Lung (tissue), 11 donors: ENCODE measurements at regions not wholly inside any gene's neighbourhood (a gene's known extent, or its start where the extent isn't known, plus 50 kb on each side); places are given as distances from the start of the nearest gene placed in this dataset.
A peak's percentile ranks its signal among the peaks of the same experiment; 100 is the strongest.

Experiments
- ATAC-seq: fragments of 200-7000 bp; cut with Tn5 transposase; one replicate; pipeline ENCODE4 v1.9.1; 2020; ENCODE audit warnings: moderate number of reproducible peaks; ENCODE audit not compliant: insufficient read depth, low FRiP score
- DNase-seq, 3 donors: peaks; one replicate each; pipeline ENCODE4 v3.0.0-alpha.2; 2013 to 2017
- H3K27ac ChIP-seq, 2 donors: one replicate each; pipeline ENCODE4 v1.5.1; 2013; ENCODE audit warnings: mild to moderate bottlenecking in 2 of 2, moderate library complexity in 2 of 2, control low read depth in 1 of 2, inconsistent platforms in 1 of 2, low read depth in 1 of 2, low read length in 1 of 2
- H3K27me3 ChIP-seq, 3 donors: one replicate each; pipeline ENCODE4 v1.5.1; 2013; ENCODE audit warnings: low read length in 2 of 3; ENCODE audit not compliant: control insufficient read depth in 3 of 3, insufficient read depth in 3 of 3
- H3K36me3 ChIP-seq, 4 donors: one replicate each; pipeline ENCODE4 v1.5.1; 2013; ENCODE audit warnings: low read length in 4 of 4, mild to moderate bottlenecking in 1 of 4, moderate library complexity in 1 of 4; ENCODE audit not compliant: control insufficient read depth in 4 of 4, insufficient read depth in 4 of 4
- H3K4me1 ChIP-seq, 5 donors: one replicate each; pipeline ENCODE4 v1.5.1; 2013; ENCODE audit warnings: low read length in 5 of 5, mild to moderate bottlenecking in 2 of 5, moderate library complexity in 1 of 5; ENCODE audit not compliant: control insufficient read depth in 5 of 5, insufficient read depth in 5 of 5
- H3K4me3 ChIP-seq: one replicate; pipeline ENCODE4 v1.5.1; 2013; ENCODE audit warnings: mild to moderate bottlenecking, control low read depth, moderate library complexity
- H3K9ac ChIP-seq, 2 donors: one replicate each; pipeline ENCODE4 v1.5.1; 2013; ENCODE audit warnings: low read length in 2 of 2, control low read depth in 1 of 2; ENCODE audit not compliant: insufficient read depth in 1 of 2
- H3K9me3 ChIP-seq, 4 donors: one replicate each; pipeline ENCODE4 v1.5.1; 2013; ENCODE audit warnings: low read length in 3 of 4, mild to moderate bottlenecking in 1 of 4, moderate library complexity in 1 of 4; ENCODE audit not compliant: control insufficient read depth in 4 of 4, insufficient read depth in 3 of 4
- WGBS, 2 donors: extraction: QIAGEN DNeasy Blood & Tissue Kit; methylation state at CpG; one replicate each; pipeline ENCODE4 v1.1.7; 2013; 5-methylcytosine and 5-hydroxymethylcytosine counted together
- TF ChIP-seq, protein P1 (sequence below): IDR thresholded peaks from 2 replicates; pipeline ENCODE4 v1.5.1; 2012; ENCODE audit warnings: mild to moderate bottlenecking; ENCODE audit errors: control extremely low read depth, extremely low read depth
- donor health status: control.
- donor health status: control.
- donor health status: Bipolar disorder and iron deficiency.
- donor health status: healthy.
- donor health status: DM: yes; HTN: yes; CAD: no.

DNA sequence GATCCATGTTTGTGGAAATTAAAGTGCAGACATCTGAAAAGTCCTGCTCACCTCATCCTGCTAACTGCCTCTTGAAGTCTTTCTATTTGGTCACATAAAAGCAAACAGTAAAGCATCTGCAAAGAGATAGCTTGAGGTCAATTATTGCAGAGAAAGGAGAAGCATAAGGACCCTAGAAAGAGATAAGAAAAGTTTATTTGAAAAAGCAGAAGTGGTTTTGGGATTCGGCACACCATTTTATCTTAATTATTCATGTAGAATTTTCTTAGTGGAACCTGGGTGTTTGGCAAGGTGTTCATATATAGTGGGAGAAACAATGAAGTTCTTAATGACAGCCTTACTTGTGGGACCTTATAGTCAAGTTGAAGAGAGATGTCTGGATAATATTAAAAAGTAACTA is 280.8 kb downstream of the CENPW start:
- WGBS, 2 donors = 12 to 25% methylated on average over 1 of the region's 1 CpG
- DNase-seq = no peak

DNA sequence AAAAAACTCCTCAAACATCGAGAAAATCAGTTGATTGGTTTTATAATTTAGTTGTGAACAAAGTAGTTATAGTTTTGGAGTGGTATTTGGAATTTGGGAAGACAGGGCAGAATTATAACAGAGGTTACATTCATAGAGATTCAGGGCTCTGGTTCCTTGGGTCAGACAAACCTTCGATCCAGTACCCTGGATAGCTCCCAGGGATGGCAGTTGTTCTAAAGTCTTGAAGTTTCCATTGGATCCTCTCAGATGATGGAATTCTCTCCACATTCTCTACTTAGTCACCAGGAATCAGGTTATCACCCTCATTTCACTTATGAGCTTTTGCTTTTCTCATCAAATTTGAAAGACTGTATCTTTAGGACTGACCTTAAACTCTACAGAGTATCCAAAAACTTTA is 285.1 kb downstream of the CENPW start:
- Histone ChIP-seq H3K27ac (no peak overlapping the region), H3K4me1 (peaks cover 0 to 4% (median 0%) of the 10 kb centered on the region in 5 donors), H3K4me3 (no peak overlapping the region), H3K9me3 (no peaks in the 10 kb centered on the region), H3K36me3 (no peaks in the 10 kb centered on the region), H3K9ac (no peak overlapping the region), H3K27me3 (no peaks in the 10 kb centered on the region)
- ATAC-seq (no peak), DNase-seq (peak; percentile 23 to 77 (median 36))
- 79 to 82% methylated on average over 2 of the region's 2 CpGs for WGBS, 2 donors
- TF ChIP-seq, protein P1, sequence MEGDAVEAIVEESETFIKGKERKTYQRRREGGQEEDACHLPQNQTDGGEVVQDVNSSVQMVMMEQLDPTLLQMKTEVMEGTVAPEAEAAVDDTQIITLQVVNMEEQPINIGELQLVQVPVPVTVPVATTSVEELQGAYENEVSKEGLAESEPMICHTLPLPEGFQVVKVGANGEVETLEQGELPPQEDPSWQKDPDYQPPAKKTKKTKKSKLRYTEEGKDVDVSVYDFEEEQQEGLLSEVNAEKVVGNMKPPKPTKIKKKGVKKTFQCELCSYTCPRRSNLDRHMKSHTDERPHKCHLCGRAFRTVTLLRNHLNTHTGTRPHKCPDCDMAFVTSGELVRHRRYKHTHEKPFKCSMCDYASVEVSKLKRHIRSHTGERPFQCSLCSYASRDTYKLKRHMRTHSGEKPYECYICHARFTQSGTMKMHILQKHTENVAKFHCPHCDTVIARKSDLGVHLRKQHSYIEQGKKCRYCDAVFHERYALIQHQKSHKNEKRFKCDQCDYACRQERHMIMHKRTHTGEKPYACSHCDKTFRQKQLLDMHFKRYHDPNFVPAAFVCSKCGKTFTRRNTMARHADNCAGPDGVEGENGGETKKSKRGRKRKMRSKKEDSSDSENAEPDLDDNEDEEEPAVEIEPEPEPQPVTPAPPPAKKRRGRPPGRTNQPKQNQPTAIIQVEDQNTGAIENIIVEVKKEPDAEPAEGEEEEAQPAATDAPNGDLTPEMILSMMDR = no peak

More for the DNA sequence above, 280.8 kb downstream of the CENPW start:
- Histone ChIP-seq H3K27me3 (no peaks in the 10 kb centered on the region), H3K36me3 (no peaks in the 10 kb centered on the region), H3K27ac (no peak overlapping the region), H3K9ac (no peak overlapping the region), H3K9me3 (no peaks in the 10 kb centered on the region), H3K4me3 (no peak overlapping the region), H3K4me1 (no peaks in the 10 kb centered on the region)
- TF ChIP-seq, protein P1 = no peak
- ATAC-seq = no peak

DNA sequence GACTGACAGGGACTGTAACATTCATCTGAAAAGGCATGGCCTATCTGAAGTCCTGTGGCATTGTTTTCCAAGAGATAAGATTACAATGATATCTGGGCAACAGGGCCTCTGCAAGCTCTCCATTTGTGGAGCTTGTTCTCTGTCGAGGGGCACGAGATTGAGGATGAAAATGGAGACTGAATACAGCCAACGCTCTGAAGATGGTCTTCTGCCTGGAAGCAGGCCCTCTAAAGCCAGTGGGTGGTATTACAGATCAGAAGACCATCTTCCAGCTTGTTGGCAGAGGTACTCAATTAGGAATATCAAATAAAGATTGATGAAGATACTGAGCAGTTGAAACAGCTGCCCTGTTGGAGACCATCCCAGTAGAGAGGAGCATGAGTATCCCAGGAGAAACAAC is 288.2 kb downstream of the CENPW start:
- peak in 2 of 3 donors; percentile 7 to 18 for DNase-seq
- no peak overlapping the region for H3K27ac ChIP-seq
- H3K9ac ChIP-seq = no peak overlapping the region
- H3K27me3 ChIP-seq = no peaks in the 10 kb centered on the region
- H3K4me3 ChIP-seq = no peak overlapping the region
- no peaks in the 10 kb centered on the region for H3K9me3 ChIP-seq
- H3K4me1 ChIP-seq = peaks cover 0 to 5% (median 0%) of the 10 kb centered on the region in 5 donors
- TF ChIP-seq, protein P1 = no peak
- WGBS, 2 donors = 68 to 69% methylated on average over 3 of the region's 3 CpGs
- ATAC-seq = no peak
- H3K36me3 ChIP-seq = no peaks in the 10 kb centered on the region

DNA sequence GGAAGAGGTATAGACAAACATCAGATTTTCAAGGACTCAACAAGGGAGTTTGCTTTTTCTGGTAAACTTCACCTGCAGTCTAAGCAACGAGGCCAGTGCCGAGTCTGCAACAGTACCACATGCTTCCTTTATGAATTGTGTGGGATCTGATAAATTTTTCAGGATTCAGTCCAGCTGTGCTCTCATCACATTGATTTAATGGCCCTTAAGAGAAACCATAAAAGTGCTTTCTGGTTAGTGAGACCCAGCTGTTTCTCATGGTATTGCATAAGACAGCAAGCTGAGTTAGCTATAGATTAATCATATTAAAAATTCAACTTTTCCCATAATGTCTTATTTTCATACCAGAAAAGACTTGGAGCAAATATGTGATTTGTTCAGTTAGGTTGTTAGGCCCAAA is 291.4 kb downstream of the CENPW start:
- DNase-seq = peak in 2 of 3 donors; percentile 53 to 78
- peaks cover 0 to 5% (median 0%) of the 10 kb centered on the region in 5 donors for H3K4me1 ChIP-seq
- no peak for ATAC-seq
- TF ChIP-seq, protein P1 = no peak
- no peak overlapping the region for H3K27ac ChIP-seq
- H3K27me3 ChIP-seq = no peaks in the 10 kb centered on the region
- H3K9ac ChIP-seq = no peak overlapping the region
- no peaks in the 10 kb centered on the region for H3K36me3 ChIP-seq
- no peak overlapping the region for H3K4me3 ChIP-seq
- WGBS, 2 donors = 65 to 73% methylated on average over 2 of the region's 2 CpGs
- H3K9me3 ChIP-seq = no peaks in the 10 kb centered on the region
